GM21528 (cell line): ENCODE measurements at regions not wholly inside any gene's neighbourhood (a gene's known extent, or its start where the extent isn't known, plus 50 kb on each side); places are given as distances from the start of the nearest gene placed in this dataset.

Source experiments
- ATAC-seq: cut with Tn5 transposase; IDR thresholded peaks from one replicate; pipeline ENCODE4 v1.9.1; 2021; ENCODE audit warnings: mild to moderate bottlenecking, moderate library complexity; ENCODE audit not compliant: unreplicated experiment, low FRiP score

- no peak for ATAC-seq
Measured at GRCh38 chr2:196307775-196308305, 136.5 kb upstream of the STK17B start.

DNA sequence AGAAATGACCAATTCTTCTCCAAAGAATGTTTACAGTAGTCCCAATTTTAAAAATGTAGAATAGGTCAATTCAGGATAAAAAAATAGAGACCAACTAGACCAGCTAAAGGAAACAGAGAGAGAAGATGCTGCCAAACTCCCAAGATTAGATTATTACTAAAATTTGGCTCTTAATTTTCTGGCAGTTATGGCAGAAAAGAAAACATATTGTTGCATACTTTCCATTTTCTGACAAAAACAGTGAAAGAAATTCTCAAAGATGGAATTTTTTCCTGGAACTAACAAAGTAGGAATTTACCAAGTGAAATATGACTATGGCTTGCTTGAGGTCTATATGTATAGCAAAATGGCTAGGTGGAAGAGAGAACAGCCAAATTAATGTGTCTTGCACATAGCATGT, 138.3 kb upstream of the STK17B start:
- ATAC-seq: no peak

DNA sequence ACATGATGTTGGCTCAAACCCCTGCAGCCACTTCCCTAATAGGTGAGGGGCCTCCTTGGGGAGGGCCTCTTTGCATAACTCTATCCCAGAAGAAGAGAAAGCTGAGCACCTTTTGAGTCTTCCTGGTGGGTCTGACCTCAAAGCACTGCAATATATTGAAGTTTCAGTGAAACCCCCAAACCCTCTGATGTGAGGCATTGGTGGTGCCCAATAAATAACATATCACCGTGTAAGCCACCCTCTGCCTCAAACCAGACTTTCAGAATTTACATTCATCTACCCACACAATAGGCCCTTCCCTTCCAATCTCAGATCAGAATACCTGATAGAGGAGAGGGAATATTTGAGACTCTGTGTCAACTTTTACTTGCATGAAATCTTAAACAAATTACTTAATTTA, 142.8 kb upstream of the STK17B start:
- ATAC-seq: no peak

DNA sequence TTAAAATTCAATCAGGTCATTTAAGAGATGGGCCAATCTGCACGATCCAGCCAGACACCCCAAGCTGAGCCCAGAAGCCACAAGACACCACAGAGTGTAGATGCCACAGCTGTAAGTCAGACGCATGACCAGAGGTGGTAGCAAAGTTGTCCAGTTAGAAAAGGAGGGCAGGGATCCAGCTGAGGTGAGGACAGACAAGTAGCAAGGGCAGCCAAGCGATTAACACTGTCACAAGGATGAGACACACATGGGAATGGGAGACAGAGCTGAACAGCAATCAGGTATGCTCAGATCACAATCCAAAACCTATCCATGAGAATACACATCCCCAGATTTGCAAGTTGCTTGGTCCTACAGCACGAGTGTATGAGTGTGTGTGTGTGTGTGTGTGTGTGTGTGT, 143.4 kb upstream of the STK17B start:
- no peak for ATAC-seq

- ATAC-seq: no peak
Measured at GRCh38 chr2:196315388-196316049, 144.1 kb upstream of the STK17B start.

DNA sequence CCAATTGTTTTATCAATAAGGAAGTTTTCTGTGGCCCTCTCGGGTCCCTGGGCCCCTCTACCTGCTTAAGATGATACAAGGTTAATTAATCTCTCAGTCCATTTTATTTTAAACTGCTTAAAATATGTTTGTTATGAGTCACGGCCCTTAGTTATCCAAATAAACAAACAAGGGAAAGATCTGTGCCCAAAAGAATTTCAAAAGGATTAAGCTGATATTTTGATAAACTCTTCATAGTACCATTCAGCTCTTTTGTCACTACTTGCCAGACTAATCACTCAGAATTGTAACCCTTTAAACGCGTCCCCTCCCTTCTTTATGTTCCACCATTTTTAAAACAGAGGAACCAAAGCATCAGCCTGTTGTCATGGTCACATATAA, 144.7 kb upstream of the STK17B start:
- no peak for ATAC-seq

DNA sequence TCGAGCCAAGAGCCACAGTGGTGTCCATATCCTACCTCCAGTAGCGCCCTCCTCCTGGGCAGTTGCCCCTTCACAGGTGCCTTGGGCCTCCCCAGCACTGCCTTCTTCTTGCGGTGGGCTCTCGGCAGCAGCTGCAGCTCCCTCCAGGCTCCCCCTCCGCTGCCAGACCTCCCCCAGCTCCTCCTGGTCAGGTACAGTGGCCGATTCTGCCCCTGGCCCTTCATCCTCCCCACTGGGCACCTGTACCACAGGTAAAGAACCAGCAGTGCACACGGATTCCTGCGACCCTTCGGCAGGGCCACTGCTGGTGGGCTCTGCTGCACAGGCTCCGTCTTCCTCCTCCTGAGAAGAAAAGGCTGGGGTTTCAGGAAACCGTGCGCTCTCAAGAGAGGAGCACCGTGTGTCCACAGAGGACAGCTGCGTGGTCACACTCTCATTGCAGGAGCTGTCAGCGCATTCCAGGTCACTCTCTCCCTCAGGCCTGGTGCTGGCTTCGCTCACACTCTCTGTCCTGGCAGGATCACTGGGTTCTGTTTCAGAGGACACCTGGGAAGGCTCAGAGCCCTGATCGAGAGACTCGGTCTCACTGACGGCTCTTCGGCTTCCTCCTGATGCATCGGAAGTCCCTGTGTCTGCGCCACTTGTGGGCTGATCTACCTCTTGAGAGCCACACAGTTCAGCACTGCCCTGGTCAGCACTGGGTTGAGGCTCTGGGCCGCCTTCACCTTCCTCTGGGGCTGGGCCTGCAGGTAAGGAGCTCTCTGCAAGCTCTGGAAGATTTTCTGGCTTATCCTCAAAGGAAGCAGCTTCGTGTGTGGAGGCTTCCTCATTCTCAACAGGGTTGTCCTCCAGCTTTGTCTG, 147.4 kb upstream of the STK17B start:
- no peak for ATAC-seq

GRCh38 chr2:196322973-196323810, 151.8 kb upstream of the STK17B start:
- no peak for ATAC-seq

DNA sequence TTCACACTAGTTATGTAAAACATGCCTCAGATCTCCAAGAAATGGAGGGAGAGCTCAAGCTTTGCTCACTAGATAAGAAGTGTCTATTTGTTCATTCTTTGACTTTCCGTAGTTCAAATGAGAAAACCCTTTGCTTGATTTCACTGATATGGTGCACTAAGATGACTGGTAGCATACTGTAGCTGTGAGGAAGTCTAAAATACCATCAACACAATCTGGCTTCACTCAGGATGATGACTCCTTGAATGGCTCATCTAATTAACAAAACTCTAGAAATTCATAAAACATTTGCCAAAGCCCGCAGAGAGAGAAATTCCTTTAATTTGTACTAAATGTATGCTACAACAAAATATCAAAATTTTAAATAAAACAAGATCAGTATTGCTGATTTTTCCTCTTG, 152.8 kb upstream of the STK17B start:
- ATAC-seq: no peak

- no peak for ATAC-seq
Measured at GRCh38 chr2:196328088-196328680, 156.8 kb upstream of the STK17B start.

DNA sequence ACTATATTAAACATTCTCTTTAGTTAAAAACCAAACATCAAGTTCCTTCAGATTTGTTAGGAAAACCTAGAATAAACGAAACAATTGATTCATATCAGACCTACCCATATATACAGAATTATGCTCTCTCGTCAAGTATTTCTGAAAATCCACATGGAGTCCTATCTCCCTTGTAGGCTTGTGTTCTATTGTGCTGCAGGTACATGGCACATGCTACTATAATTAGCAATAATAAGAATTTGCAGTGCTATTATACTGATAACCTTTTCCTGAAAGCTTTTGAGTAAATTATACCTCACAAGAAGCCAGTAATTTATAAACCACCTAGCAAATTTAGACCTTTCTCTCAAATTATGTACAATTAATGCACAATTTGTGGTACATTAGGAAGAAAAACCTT, 158.6 kb upstream of the STK17B start:
- no peak for ATAC-seq

- no peak for ATAC-seq
Measured at GRCh38 chr2:196330645-196331044, 159.3 kb upstream of the STK17B start.

DNA sequence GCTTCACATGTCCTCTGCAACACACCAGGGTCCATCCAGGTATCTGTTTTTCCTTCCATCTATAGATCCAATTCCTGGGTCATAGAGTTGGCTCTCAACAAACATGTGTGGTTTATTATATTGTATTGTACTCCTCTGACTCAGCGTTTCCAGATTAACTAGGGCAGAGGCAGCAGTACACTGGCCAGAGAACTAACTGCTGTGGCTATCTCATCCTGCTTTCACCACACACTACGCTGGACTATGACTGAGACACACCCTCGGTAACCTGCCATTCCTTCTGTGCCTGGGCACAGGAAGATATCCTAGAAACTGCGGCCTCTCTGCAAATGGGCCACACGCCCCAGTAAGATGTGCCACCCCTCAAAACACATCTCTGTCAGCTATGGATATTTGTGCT, 159.8 kb upstream of the STK17B start:
- ATAC-seq: no peak

DNA sequence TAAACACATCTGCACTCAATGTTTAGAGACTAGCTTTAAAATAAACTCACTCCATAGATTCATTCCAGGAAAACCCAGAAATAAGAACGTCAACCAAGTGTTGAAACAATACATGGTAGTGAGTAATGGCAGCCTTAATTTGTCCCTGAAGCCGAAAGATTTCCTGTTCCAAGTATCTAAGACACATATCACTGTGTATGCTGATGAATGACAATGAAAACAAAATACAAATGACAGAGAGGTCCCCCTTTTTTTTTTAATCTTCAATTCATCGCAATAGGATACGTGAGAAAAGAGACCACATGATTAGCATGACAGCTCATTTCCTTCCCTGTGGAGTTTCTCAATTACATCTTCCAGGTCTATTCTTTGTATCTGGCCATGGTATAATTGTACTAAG, 160.5 kb upstream of the STK17B start:
- ATAC-seq: no peak

GRCh38 chr2:196333397-196333796, 162.0 kb upstream of the STK17B start:
- ATAC-seq: no peak

DNA sequence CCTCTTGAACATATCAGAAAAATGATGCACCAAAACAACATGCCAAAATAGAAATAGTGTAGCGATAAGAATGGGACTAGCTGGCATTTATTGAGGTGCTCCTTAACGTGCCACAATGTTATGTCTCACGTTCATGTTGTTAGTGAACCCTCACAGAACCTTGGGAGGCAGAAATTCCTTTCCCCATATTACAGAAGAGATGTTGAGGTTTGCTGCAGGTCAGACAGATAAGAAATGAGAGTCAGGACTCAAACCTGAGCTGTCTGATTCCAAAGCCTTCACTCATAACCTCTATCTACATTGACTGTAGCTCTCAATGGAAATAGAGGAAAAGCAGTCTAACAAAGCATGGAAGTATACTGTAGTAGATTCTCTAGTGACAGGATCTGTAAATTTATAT, 163.3 kb upstream of the STK17B start:
- no peak for ATAC-seq

DNA sequence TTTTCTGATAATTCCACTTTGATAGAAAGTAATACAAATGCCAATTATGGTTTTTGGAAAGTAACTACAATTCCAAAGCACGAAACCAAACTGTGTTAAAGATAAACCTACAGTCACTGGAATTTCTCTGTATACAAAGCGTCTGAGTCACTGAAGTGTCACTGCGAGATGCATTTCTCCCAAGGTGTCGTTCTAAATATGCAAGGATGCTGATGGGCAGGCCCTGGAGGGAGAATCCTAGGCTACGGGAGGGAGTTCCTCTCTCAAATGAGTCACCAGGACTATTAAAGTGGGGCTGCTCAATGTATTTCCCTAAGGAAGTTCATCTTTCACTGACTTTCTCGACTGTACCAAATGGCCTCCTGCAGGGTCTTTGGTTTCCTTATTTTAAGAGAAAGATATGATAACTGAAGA, 163.8 kb upstream of the STK17B start:
- no peak for ATAC-seq

DNA sequence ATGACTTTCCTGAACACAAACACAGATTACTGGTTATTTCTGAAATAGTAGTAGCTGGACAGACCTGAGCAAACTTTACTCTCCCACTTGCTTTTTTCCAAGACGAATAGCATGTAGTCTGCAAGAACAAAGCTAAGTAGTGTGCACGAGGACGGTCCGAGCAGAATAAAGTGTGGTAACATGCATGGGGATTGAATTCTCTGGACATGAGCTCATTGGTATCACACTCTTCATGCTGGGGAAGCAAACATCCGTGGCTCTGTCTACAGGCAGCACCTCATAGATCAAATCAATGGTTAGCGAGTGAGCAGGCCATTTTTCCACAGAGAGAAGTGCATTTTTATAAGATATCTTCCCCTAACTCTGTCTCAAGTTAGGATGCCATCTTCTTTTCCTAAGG, 164.8 kb upstream of the STK17B start:
- ATAC-seq: no peak

DNA sequence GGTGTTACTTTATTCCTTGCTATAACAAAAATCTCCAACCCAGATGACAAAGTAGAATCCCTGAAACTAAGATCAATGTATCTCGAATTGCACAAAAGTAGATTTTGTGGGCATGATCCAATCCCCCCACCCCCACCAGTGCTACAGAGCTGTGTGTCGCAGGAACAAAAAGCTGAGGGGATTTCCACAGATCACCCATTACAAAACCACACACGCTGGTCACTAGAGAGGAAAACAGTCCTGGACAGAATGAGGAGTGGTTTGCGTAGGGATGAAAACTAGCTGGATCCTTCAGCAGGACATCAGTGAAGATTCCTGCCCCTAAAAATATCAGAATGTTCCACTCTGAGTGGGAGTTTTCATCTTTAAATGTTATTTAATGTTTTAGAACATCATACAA, 165.3 kb upstream of the STK17B start:
- ATAC-seq: no peak

DNA sequence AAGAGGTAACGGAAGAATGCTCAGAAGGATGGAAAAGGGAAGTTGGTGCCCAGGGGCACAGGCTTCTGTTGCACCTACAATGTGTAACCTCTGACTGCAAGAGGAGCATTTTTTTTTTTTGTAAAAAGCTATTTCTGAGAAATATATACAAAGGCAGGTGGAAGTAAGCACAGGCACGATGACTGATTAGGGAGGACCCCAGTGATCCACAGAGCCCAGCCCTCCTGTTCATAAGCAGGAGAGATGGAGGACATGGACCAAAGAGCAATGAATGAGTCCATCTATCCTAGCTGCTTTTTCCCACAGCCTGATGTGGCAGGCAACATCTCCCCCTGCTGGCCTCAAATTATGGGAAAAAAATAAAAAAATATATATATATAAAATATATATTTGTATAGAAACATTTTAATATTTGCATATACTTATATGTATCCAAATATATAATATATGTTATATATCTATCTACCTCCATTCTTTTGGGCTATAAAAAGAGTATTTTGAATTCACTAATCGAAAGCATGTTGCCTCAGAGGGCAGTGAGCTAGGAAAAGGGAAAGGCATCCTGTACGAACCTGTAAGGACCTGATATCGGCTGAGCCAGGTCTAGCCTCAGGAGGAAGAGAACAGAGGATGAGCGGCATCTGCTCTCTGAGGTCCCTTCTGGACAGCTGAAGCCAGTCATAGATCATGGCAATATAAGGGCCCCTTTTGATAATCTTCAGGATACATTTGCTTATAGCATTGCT, 166.0 kb upstream of the STK17B start:
- no peak for ATAC-seq
